Pons (tissue), 1 donor: ENCODE measurements at regions not wholly inside any gene's neighbourhood (a gene's known extent, or its start where the extent isn't known, plus 50 kb on each side); places are given as distances from the start of the nearest gene placed in this dataset.
"Not testable (repeated sequence)": the region's sequence is repeated elsewhere in the genome, so short reads cannot be mapped to it uniquely, and the experiment has no call there.

ENCODE experiments used
- DNase-seq: peaks from one replicate; pipeline ENCODE4 v3.0.0-alpha.2; 2016; ENCODE audit warnings: low spot score

DNA sequence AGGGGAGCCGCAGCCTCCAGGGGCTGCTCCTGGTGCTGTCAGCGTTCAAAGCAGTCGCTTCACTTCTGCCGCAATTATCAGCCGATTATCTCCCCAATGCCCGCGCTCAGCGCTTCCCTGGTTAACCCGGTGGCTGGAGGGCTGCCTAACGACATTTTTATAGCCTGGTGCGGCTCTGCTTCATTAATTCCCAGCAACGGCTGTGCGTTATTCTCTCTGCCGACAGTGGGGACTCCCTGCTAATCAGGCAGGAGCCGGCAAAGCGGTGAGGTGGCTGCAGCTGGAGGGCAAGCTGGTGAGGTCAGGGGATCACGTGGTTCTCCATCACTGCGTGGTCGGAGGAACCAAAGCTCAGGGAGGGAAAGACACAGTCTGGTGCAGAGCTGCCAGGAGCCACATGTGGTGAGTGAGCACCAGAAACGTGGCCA, 62.9 kb downstream of the GLRX5 start:
- DNase-seq = peak; percentile 3

DNA sequence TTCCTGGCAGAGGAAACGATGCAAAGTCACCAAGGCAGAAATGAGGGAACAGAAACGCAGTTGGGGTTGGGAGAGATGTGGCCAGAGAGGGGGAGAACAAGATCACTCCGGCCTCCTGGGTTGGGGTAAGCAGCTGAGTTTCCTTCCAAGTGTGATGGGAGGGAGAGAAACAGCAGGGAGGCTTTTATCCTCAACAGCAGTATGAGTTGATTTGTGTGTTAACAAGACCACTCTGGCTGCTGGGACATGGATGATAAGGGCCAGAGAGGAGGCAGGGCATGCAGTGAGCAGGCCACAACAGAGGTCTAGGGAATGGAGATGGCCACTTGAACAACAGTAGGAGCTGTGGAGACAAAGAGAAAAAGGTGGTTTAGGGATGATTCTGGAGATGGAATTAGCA, 66.8 kb downstream of the GLRX5 start:
- no peak for DNase-seq

DNA sequence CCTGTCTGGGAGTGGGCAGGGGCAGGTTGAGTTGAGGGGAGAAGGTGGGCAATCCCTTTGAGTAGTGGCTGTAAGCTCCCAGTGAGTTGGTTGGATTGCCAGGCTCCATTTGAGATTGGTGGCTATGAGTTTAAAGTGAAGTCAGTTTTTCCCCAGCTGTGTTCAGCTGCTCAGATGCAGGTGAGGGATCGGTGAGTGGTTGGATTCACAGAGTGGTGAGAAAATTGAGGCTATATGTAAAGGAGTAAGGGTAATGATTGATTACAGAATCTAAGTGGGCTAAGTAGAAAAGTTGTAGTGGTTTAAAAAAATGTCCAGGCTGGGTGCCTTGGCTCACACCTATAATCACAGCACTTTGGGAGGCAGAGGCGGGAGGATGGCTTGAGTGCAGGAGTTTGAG, 68.6 kb downstream of the GLRX5 start:
- DNase-seq = no peak

DNA sequence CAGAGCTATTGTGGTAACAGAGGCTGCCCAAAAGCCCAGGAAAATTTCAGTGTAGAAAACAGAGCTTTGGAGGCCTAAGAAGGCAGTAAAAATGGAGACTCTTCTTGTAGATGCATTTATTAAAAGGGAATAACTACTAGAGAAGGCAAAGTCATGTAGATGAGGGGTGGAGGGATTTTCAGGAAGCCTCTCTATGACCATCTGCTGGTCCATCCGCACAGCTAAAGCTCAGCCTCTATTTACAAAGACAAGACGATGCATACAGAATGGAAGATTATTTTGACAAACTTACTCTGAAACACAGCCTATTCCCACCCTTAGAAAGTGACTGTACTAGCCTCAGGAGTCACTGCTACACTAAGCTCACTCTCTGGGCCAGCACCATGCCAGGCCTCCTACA, 71.4 kb downstream of the GLRX5 start:
- no peak for DNase-seq

DNA sequence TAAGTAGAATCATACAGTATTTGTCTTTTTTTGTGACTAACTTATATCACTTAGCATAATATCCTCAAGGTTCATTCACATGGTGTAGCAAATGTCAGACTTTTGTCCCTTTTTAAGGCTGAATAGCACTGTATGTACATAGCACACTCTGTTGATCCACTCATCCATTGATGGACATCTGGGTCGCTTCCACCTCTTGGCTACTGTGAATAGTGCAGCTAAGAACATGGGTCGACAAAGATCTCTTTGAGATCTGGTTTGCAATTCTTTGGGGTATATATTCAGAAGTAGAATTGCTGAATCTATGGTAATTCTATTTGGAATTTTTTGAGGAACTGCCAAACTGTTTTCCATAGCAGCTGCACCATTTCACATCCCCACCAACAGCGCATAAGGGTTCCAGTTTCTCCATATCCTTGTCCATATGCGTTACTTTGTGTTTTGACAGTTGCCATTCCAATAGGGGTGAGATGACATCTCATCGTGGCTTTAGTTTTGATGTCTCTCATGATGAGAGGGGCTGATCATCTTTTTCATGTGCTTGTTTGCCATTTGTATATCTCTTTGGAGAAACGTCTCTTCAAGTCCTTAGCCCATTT, 73.9 kb downstream of the GLRX5 start:
- DNase-seq = no peak

DNA sequence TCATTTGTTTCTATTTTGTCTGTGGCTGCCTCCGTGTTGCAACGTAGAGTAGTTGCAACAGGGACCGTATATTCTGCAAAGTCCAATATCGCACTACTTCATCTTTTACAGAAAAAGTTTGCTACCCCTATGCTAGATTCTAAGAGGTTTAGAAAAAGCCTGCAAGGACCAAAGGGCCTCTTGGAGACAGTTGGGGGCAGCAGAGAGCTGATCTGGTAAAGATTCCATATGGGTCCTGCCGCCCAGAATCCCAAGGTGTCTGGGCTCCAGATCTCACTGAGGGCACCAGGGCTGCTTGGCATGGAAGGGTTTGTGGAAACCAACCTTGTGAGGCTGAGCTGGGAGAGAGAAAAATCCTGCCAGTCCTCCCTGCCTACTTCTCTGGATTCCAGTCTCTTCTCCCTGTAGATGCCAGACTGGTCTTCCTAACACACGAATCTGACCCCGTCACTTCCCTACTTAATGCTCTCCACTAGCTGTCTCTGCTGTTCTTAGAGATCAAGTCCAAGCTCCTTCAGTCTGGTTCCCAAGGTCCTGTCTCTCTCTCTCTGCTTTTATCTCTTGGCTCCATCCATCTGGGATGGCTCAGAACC, 74.6 kb downstream of the GLRX5 start:
- DNase-seq = peak; percentile 6

DNA sequence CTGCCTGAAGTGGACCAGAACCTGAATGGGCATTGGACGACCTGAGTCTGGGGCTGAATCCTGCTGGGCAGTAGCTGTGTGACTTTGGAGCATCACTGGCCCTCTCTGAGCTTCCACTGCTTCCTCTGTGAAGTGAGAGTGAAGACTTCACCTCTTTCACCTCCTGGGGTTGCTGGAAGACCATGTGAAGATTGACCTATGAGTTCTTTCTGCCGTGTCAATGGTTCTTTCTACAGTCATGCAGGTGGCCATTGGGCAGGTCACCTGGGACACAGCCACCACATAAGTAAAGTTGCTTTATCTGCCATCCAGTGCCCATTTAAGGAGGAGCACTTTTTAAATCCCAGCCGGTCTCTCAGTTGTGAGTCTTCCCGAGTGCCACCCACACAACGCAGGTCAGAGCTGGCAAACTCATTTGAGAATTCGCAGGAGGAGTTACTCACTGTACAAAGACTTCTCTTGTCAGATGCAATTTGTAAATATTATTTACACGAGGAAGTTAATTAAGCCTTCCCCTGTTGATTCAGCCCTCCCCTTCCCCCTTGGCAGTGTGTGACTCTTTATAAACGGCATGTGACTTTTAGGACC, 74.8 kb upstream of the TCL1B start:
- DNase-seq = no peak

DNA sequence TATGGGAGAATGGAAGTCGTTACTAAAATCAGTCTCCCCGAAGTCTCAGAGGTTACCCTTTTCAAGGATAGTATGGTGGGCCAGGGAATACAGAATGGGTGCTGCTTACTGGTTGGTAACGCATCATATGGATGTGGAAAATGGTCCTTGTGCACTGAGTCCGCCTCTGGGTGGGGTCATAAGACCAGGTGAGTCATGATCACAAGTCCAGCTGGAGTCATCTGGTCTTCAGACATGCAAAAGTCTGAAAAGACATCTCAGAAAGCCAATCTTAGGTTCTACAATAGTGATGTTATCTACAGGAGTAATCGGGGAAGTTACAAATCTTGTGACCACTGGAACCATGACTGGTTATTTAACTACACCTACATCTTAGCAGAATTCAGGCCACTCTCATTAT, 71.9 kb upstream of the TCL1B start:
- DNase-seq = no peak

DNA sequence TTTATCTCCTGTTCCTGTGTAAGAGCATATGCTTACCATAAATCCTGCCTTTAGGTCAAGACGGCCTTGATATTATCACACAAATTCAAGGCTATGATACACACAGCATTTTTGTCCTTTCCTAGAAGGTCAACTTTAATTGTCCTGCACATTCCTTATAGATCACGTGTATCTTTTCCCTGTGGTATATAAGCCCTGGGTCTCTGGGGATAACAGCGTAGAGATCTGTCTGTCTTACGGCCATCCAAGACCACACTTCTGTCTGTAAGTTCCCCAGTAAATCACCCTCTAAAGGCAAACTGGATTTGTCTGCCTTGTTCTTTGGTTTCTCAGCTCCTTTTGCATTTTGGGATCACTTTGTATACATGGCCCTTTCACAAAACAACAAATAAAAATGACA, 69.5 kb upstream of the TCL1B start:
- no peak for DNase-seq

DNA sequence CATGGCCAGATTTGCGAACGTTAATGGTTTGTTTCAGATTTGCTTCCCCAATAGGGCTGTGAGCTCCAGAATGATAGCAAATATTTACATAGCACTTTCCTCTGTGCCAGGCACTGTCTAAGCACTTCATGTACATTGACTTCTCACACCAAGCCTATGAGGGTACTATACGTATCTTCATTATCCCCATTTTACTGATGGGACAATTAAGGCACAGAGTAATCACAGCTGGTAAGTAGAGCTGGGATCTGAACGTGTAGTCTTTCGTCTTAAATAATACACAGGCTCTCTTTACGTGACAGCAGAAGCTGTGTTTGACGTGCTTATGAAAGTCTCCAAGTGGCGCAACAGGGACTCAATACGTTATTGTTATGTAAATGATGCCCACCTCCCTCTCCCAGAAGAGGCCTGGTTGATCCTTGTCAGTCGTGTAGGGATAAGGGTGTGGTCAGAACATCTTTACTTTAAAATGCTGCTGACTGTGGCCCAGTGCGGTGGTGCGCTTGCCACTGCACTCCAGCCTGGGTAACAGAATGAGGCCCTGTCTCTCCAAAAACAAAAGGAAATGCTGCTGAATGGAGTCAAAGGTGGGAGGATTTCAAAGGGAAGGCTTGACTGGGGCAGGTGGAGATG, 66.3 kb upstream of the TCL1B start:
- DNase-seq = no peak

DNA sequence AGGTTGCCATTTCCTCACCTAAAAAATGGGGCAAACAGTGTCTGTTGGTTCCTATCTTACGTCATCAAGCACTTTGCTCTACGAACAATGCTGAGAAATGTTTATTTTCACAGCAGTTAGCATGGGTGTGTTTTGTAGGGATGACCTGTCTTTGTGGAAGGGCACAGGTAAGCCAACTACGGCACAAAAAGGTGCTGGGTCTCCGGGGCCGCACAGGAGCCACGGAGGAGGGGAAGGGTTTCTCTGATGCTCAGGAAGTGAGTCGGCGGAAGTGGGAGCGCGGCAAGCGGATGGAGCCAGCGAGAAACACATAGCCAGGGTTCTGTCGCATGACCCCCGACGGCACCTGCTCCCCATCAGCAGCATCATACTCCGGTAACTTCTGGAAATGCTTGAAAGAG, 65.6 kb upstream of the TCL1B start:
- DNase-seq = no peak

DNA sequence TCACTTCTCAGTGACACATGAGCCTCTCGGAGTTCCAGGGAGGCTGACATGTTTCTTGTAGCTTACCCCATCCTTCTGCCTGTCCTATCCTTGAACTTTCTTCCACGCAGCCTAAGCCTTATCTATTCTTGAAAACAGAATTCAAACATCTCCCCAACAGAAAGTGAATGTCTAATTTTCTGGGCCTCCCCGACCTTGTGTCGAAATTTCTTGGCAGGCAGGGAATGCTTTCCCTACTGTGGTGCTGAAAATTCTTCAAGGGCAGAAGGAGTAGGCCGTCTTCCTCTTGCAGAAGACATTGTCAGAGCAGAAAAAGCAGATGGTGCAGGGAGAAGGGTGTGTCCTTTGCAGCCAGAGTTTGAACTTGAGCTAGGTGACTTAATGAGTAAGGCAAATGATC, 63.0 kb upstream of the TCL1B start:
- DNase-seq = no peak

DNA sequence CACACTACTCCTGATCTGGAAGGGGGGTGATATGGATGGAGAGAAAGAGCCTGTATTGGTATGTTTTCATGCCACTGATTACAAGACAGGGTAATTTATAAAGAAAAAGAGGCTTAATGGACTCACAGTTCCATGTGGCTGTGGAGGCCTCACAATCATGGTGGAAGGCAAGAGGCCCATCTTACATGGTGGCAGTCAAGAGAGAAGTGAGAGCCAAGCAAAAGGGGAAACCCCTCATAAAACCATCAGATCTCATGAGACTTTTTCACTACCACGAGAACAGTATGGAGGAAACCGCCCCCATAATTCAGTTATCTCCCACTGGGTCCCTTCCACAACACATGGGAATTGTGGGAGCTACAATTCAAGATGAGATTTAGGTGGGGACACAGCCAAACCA, 60.5 kb upstream of the TCL1B start:
- DNase-seq = not testable (repeated sequence)

DNA sequence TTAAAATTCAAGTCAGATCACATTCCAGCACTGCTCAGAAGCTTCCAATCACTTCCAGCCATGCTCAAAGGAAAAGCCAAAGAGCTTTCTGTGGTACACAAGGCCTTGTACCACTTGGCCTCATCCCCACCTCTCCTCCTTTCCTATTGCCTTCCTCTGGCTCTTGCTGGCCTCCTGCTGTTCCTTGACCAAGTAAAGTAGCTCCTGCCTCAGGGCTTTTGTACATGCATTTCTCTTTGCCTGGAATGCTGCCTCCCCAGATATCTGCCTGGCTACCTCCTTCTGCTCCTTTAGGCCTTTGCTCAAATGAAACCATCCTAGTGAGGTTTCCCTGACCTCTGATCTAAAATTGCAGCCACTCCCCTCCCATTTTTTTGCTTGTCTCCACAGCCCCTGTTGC, 51.2 kb upstream of the TCL1B start:
- no peak for DNase-seq
